ENCODE measurements at regions not wholly inside any gene's neighbourhood (a gene's known extent, or its start where the extent isn't known, plus 50 kb on each side); places are given as distances from the start of the nearest gene placed in this dataset.
"Not testable (repeated sequence)": the region's sequence is repeated elsewhere in the genome, so short reads cannot be mapped to it uniquely, and the experiment has no call there.

DNA sequence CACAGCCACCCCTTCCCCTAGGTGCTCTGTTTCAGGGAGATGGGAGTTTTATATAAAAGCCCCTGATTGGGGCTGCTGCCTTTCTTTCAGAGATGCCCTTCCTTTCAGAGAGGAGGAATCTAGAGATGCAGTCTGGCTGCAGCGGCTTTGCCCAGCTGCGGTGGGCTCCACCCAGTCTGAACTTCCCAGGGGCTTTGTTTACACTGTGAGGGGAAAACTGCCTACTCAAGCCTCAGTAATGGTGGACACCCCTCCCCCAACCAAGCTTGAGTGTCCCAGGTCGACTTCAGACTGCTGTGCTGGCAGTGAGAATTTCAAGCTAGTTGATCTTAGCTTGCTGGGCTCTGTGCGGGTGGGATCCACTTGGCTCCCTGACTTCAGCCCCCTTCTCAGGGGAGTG is 148.4 kb upstream of the CXCR4 start:
- DNase-seq (ENCODE audit: missing footprints); intact Hi-C loops (cut with DNase I): not testable (repeated sequence)

DNA sequence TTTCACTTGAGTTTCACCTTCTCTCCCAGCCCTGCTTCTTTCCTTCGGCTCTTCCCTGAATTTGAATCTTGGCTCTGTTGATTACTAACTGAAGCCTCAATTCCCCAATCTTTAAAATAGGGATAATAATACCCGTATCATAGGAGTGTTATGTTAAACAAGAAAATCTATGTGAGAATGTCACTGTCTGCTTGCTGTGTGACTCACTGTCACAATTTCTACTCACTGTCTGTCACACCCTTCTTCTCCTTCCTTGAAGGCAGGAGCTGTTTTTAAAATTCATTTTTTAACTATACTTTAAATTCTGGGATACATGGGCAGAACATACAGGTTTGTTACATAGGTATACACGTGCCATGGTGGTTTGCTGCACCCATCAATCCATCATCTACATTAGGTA is 141.6 kb upstream of the CXCR4 start:
- intact Hi-C loops (cut with DNase I) = no loop called here
- DNase-seq (ENCODE audit: missing footprints) (no peak), ATAC-seq (no peak)

More for the DNA sequence above, 148.4 kb upstream of the CXCR4 start:
- not testable (repeated sequence) for ATAC-seq

DNA sequence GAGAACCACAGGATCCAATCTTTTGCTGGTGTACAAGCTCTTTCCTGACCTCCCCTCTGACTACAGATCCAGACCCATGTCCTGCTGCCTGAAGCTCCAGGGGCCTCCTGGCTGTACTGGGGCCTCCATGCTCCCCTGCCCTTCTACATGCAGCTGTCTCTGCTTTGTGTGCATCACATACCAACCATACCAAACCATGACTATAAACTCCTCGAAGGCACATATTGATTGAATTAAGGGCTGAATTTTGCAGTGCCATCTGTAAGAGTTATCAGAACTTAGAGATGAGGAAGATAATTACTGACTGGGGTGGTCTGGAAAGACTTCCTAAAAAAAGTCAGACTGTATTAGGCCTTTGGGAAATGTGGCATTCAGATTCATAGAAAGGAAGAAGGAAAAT is 139.9 kb upstream of the CXCR4 start:
- no peak for ATAC-seq
- DNase-seq (ENCODE audit: missing footprints) = no peak
- intact Hi-C loops (cut with DNase I) = no loop called here

DNA sequence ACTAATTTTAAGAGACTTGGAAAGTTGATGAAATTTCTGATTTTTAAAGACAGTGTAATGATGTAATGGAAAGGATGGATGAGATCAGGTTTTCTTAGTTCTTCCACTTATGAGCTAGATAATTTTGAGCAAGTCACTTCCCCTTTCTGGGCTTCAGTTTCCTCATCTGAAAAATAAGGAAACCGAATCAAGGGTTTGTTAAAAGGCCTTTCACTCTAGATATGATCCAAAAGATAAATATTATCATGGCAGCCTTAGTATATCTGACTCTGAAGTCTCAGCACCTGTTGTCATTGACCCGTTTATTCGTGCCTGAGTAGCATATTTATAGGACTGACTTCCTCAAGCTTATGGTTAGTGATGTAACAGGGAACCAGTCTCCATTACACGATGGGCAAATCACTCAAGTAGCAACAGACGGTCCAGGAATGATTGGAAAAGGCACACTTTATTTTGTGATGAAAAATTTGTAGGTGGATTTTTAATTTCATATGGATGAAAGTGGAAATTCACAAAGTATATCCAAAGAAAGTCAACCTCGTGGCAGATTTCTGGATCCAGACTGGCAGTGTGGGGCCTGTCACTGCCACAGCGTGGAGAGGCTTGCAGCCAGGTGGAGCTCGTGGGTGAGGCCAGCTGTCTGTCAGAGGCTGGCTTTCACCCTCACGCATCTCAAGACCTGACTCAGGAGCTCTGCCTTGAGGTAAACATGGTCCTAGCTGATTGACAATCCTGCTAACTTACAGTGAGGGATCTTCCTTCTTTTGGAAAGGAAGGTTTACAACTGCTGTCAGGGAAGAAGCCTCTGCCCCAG is 137.9 kb upstream of the CXCR4 start:
- intact Hi-C loops (cut with DNase I) = no loop called here
- DNase-seq (ENCODE audit: missing footprints) = no peak
- ATAC-seq = no peak

DNA sequence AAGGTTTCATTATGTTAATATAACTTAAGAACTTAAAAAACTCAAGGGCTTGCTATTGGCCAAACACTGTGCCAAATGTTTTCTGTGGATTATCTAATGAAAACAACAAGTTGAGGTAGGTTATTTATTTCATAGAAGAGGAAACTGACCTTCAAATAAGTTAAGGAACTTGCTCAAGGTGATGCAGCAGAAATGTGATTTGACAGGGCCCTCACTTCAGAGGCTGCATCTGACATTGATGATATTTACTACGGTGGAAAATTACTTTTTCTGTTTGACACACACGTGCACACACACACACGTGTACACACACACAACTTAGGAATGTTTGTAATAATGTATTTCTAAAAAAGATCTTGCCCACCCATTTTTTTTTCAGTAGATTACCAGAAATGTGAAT is 137.2 kb upstream of the CXCR4 start:
- DNase-seq (ENCODE audit: missing footprints) (no peak), ATAC-seq (no peak)
- intact Hi-C loops (cut with DNase I) = no loop called here

DNA sequence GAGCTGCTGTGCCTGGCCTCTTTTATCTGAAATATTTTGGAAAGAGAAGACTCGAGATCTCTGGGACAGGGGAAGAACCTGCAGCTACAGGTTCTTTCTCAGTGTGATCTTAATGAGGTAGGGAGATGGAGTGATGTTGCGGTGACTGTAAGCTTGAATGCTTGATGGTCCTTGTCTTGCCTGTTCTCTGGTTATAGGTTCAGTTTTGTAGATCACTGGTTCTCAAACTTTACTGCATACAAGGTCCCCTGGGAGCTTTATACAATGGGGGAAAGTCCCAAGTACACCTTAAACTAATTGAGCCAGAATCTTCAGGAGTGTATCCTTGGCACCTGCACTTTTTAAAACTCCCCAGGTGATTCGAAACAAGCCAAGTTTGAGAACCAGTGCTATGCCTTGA is 136.7 kb upstream of the CXCR4 start:
- intact Hi-C loops (cut with DNase I) = no loop called here
- DNase-seq (ENCODE audit: missing footprints) = no peak
- no peak for ATAC-seq

DNA sequence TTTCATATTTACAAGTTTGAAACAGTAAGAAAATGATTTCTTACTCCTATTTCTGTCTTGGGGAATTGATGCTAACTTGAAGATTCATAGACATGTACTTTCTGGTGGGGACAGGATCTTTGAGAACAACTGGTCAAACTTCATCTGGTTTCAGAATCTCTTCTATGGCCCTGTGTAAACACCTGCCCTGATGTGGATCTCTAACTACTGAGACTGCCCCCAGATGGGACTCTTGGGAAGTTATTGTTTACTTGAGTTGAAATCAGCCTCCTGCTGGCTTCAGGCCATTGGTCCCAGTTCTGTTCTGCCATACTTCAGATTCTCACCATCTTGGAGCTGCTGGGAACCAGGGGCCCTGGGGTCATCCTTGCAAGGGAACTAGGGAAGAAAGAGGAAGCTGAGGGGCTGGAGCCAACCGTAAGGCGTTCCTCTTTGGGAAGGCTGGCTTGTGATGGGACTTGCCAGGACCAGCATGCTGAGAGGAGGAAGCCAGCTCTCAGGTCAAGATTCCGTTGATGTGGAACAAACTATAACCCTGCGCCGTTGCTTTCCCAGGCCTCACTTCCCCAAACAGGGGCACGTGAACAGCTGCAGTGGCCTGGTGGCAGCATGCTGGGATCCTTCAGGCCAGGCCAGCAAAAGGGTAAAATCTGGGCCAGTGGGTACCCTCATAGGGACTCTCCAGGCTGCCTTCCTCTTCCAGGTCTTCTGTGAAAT is 135.5 kb upstream of the CXCR4 start:
- DNase-seq (ENCODE audit: missing footprints) (peak; percentile 70), ATAC-seq (peak; percentile 37)
- intact Hi-C loops (cut with DNase I) = no loop called here

DNA sequence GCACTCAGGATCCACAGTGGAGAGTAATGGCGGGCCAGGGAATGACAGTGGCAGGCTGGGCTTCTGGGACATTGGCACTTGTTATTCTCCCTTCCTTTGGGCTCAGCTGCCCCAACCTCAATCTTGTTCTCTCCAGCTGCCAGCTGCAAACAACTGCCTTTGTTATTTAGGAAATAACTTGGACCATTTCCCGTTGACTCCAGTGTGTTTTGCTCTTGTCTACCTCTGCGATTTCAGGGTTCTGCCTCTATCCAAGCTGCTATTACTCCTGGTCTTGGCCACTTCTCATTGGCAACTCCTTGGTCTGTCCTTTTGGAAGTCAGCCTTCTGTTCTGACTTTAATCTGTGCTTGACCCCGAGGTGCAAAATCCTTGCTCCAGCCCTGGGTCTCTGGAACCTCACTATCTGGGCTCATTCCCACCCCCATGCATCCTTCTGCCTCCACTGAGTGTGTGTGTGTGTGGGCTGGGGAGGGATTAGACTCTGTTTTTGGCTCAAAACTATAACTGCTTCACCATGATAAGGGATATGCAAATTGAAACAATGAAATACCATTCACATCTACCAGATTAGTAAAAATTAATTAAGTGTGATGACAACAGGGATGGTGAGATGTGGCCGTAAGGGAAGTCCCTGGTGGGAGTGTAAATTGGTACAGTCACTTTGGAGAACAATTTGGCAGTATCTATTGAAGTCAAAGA is 134.1 kb upstream of the CXCR4 start:
- DNase-seq (ENCODE audit: missing footprints) (no peak), ATAC-seq (peak; percentile 55)

DNA sequence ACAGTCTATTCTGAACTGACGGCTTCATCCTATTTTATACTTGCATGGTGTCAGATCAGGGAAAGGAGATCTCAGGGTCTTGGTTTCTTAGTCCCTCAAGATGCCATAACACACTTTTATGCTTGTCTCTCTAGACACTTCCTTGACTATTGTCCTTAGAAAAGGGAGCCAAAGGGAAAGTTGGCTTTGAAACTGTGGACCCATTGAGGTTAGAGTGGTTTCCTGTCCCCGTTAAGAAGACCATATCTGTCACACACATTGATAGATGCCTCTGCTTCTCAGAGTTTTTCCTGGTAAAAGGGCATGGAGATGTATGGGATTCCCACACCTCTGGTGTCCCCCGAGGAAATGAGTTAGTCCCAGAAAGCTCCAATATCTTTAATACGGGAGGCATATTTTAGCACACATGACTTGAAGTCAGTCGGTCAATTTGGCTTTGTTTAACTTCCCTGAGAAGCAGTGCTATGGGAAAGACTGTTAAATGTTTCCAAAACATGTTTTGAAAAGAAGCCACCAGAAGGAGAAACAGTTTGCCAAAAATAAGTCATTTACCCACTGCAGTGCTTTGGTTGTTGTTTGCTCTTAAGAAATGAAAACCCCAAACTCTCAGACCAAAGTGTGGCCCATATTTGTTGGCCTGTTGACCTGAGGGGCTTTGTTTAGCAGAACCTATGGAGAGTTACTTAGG is 133.4 kb upstream of the CXCR4 start:
- intact Hi-C loops (cut with DNase I) = no loop called here
- ATAC-seq = peak; percentile 15

More for the DNA sequence above, 134.1 kb upstream of the CXCR4 start:
- intact Hi-C loops (cut with DNase I) = no loop called here

DNA sequence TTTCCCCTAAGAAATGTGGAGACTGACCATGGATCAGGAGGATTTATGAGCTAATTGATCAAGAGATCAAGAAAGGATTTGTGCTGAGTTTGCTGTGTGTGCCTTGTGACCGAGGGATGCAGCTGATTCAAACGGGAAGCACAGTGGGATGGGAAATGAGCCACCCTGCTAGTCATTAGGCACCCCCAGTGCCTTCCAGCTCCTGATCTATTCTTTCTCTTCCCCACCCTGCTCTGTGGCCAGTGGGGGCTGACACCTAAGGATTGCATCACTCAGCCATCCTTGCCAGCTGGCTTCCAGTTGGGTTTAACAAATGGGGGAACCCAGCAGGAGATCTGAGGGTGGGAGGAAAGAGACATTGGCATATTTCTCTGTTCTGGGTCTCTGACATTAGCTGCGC is 132.2 kb upstream of the CXCR4 start:
- intact Hi-C loops (cut with DNase I) = no loop called here
- DNase-seq (ENCODE audit: missing footprints) = no peak
- no peak for ATAC-seq

More for the DNA sequence above, 133.4 kb upstream of the CXCR4 start:
- DNase-seq (ENCODE audit: missing footprints) = no peak

DNA sequence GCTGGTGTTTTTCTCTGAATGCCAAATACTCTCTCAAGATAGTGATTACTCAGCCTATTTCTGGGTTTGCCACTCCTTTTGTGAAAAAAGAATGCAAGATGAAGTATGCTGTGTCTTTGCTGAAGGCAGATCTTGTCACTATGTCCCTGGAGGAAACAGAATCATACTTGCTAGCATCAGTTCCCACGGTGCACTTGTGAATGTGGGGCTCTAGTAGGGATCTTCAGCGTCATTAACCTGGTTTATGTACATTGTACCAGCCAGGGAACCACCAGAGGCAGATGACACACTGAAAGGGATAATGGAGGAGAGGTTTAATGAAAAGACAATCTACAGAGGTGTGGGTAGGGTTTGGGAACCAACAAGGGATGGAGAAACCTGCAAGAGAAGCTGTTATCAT is 131.0 kb upstream of the CXCR4 start:
- no peak for DNase-seq (ENCODE audit: missing footprints)
- intact Hi-C loops (cut with DNase I) = no loop called here
- ATAC-seq = no peak

DNA sequence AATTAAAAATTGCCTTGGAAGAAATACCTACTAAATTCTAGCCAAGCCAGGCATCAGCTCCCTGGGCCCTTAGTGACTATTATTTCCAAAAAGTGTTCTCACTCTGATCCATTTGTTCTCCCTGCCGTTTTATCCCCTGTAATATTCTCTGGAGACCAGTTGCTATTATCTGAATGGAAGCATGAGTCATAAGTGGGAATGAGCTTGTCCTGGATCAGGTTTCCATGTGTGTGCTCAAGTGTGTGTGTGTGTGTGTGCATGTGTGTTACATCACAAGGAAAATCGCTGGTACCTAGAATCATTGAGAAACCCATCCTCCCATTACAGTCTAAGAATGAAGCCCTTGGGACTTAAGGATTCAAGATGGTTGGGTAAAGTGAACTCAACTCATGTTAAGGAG is 130.3 kb upstream of the CXCR4 start:
- peak; percentile 49 for ATAC-seq

DNA sequence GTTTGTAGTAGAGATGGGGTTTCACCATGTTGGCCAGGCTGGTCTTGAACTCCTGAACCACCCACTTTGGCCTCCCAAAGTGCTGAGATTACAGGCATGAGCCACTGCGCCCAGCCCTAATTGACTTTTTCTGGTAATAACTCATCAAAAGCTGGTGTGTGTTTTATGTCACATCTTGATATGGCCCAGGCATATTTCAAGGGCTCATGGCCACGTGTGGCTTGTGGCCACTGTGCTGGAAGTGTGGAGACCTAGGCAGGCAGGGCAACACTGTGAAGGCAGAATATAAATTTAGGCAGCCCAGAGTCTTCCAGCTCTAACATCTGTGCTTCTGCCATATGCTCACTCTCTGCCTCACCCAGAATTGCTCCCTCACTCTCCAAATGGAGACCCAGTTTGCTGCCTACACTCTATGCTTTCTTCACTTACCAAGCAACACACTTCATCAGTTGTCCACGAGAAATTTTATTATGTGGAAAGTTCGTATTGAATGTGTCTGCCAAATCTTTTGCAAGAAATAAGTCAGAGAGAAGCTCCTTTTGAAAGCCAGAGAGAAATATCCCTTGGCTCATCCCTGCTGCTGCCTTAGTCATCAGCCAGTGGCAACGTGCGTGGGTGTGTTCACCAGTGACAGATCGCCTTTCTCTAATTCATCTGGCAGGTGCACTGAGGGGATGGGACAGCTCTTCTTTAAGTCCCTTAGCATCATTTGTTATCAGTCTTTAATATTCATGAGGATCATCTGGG is 129.4 kb upstream of the CXCR4 start:
- DNase-seq (ENCODE audit: missing footprints) = no peak
- peak; percentile 59 for ATAC-seq
- intact Hi-C loops (cut with DNase I) = no loop called here

More for the DNA sequence above, 130.3 kb upstream of the CXCR4 start:
- intact Hi-C loops (cut with DNase I) = no loop called here
- no peak for DNase-seq (ENCODE audit: missing footprints)

DNA sequence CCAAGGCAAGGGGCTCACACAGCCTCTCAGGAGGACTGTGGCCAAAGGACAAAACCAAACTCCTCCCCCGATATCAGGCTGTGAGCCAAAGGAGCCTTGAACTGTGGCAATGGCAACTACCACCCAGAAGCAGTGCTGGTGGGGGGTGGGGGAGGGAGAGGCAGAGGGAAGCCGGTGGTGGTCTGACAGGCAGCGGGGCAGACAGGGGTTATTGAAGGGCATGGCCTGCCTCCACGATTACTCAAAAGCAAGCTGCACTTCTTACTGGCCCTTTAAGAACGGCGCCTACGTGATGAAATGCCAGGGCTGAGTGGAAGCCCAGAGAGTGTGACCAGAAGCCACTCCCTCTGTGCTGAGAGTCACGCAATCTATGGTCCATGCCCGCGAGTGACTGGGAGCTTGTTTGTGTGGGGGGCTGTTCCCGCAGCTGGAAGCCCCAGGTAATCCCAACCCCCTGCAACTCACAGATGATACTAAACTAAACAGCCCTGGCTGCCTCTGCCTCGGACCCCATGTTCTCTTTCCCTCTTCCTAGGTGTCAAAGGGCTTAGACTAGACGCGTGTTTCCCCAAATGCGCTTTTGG is 128.2 kb upstream of the CXCR4 start:
- intact Hi-C loops (cut with DNase I) = no loop called here
- peak; percentile 80 for DNase-seq (ENCODE audit: missing footprints)
- peak; percentile 60 for ATAC-seq

DNA sequence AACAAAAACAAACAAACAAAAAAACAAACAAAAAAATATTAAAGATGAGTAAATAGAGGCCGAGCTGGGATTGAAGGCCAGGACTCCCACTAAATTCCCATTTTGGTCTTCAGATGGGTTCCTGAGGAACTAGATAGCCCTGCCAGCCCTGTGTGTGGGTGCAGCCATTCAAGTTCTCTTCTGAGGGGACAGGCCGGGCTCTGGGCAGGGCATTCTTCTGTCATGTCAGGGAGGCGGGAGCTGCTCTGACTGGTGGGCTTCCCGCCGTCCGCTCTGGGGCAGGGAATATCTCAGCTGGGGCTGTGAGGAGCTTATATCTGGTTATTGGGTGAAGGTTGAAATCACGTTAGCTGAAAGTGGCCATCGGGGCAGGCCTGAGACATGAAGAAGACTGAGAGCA is 127.3 kb upstream of the CXCR4 start:
- no peak for ATAC-seq
- intact Hi-C loops (cut with DNase I) = no loop called here
- no peak for DNase-seq (ENCODE audit: missing footprints)

DNA sequence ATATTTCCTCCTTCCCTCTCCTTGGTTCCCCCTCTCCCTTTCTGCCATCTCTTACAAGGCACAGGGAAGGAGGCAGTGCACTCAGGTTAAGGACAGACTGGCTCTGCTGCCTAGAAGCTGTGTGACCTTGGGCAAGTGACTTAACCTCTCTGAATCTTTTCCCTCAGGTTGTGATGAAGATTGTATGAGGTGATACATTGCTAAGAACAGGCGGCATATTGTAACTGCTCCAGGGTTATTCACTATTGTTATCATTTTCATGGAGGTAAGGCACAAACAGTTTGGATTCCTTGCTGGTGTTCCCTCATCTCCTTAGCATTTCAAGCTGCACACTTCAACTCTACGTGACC is 126.6 kb upstream of the CXCR4 start:
- intact Hi-C loops (cut with DNase I) = no loop called here
- DNase-seq (ENCODE audit: missing footprints) (no peak), ATAC-seq (no peak)

DNA sequence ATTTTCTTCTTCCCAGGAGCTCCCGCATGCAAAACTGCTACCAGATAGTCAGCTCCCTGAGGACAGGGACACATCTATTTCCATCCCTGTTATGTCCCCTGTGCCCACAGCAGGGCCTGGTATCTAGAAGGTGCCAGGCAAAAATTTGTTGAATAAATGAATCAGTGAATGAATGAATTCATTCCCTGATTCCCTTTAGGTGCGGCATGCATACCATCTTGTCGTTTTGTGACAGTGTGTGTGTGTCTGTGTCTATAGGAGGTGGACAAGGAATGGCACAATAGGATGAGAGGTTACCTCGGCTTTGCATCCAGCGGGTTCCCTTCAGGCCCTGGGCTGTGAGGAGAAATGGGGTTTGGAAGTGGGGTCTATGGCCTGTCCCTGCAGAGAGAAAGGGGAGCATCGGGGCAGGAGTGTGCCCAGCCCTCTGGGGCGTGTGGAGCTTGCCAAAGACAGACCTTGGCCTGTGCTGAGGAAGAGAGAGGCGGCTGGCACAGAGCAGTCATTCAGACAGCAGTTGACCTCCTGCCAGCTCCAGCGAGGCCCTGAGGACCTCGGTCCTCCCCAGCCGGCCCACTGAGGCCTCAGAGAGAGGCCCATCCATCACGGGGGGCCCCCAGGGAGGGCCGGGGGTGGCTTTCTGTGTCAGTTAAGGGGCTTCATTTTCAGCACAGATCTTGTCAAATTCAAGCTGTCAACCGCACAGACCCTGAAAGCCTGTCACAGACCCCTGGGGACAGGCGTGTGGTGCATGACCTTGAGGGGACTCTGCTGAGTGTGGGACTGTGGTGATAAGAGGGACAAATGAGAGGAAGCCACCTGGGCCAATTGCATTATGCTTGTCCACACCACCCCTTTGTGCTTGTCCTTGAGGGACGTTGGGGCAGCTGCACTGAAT is 125.9 kb upstream of the CXCR4 start:
- no peak for DNase-seq (ENCODE audit: missing footprints)
- intact Hi-C loops (cut with DNase I) = no loop called here

More for the DNA sequence above, 125.9 kb upstream of the CXCR4 start:
- no peak for ATAC-seq

Measured in Right ventricle myocardium inferior (tissue), 1 donor.